OCI-LY1 (cell line): ENCODE measurements at regions not wholly inside any gene's neighbourhood (a gene's known extent, or its start where the extent isn't known, plus 50 kb on each side); places are given as distances from the start of the nearest gene placed in this dataset.

Source experiments
- CTCF ChIP-seq: fragments of 200-600 bp; sonication (generic), shearing (Covaris generic); IDR thresholded peaks from 2 replicates; pipeline ENCODE4 v1.5.1; 2017; ENCODE audit warnings: mild to moderate bottlenecking, antibody characterized with exemption, low read length, moderate library complexity, mixed read lengths
- EZH2 ChIP-seq: fragments of 200-600 bp; sonication (generic), shearing (Covaris generic); IDR thresholded peaks from 2 replicates; pipeline ENCODE4 v1.8.0; 2017; ENCODE audit warnings: borderline replicate concordance, mixed run types, mild to moderate bottlenecking, antibody characterized with exemption, low read length, moderate library complexity, mixed read lengths

- TF ChIP-seq CTCF (no peak), EZH2 (no peak)
Measured at GRCh38 chr2:236883819-236884218, 201.9 kb upstream of the COPS8 start.
